Neural progenitor cell (in vitro differentiated cells): ENCODE measurements at regions not wholly inside any gene's neighbourhood (a gene's known extent, or its start where the extent isn't known, plus 50 kb on each side); places are given as distances from the start of the nearest gene placed in this dataset.

Experiments used
- CTCF ChIP-seq: fragments of 200-600 bp; sonication (generic); IDR thresholded peaks from 2 replicates; pipeline ENCODE4 v1.5.1; 2017; ENCODE audit warnings: antibody characterized with exemption, mild to moderate bottlenecking
- EZH2 ChIP-seq: fragments of 200-600 bp; sonication (generic); IDR thresholded peaks from 2 replicates; pipeline ENCODE4 v1.6.1; 2017; ENCODE audit warnings: antibody characterized with exemption, mild to moderate bottlenecking, moderate library complexity
- EZH2phosphoT487 ChIP-seq: fragments of 200-600 bp; sonication (generic); IDR thresholded peaks from 2 replicates; pipeline ENCODE4 v1.6.1; 2017; ENCODE audit warnings: antibody characterized with exemption

GRCh38 chr15:93565201-93565600, 476.2 kb upstream of the RGMA start:
- TF ChIP-seq EZH2: no peak
- no peak for TF ChIP-seq CTCF
- TF ChIP-seq EZH2phosphoT487: no peak
